ENCODE measurements at regions not wholly inside any gene's neighbourhood (a gene's known extent, or its start where the extent isn't known, plus 50 kb on each side); places are given as distances from the start of the nearest gene placed in this dataset.

- TF ChIP-seq SIN3A (IDR thresholded peaks at IDR 0.05; ENCODE audit: borderline replicate concordance, insufficient read depth, low read depth, low read length) (no peak), POLR2AphosphoS5 (IDR thresholded peaks at IDR 0.05; ENCODE audit: low read depth, low read length) (no peak)
- TF ChIP-seq, protein P1, sequence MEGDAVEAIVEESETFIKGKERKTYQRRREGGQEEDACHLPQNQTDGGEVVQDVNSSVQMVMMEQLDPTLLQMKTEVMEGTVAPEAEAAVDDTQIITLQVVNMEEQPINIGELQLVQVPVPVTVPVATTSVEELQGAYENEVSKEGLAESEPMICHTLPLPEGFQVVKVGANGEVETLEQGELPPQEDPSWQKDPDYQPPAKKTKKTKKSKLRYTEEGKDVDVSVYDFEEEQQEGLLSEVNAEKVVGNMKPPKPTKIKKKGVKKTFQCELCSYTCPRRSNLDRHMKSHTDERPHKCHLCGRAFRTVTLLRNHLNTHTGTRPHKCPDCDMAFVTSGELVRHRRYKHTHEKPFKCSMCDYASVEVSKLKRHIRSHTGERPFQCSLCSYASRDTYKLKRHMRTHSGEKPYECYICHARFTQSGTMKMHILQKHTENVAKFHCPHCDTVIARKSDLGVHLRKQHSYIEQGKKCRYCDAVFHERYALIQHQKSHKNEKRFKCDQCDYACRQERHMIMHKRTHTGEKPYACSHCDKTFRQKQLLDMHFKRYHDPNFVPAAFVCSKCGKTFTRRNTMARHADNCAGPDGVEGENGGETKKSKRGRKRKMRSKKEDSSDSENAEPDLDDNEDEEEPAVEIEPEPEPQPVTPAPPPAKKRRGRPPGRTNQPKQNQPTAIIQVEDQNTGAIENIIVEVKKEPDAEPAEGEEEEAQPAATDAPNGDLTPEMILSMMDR (IDR thresholded peaks at IDR 0.05): no peak
- TF ChIP-seq, protein P2, sequence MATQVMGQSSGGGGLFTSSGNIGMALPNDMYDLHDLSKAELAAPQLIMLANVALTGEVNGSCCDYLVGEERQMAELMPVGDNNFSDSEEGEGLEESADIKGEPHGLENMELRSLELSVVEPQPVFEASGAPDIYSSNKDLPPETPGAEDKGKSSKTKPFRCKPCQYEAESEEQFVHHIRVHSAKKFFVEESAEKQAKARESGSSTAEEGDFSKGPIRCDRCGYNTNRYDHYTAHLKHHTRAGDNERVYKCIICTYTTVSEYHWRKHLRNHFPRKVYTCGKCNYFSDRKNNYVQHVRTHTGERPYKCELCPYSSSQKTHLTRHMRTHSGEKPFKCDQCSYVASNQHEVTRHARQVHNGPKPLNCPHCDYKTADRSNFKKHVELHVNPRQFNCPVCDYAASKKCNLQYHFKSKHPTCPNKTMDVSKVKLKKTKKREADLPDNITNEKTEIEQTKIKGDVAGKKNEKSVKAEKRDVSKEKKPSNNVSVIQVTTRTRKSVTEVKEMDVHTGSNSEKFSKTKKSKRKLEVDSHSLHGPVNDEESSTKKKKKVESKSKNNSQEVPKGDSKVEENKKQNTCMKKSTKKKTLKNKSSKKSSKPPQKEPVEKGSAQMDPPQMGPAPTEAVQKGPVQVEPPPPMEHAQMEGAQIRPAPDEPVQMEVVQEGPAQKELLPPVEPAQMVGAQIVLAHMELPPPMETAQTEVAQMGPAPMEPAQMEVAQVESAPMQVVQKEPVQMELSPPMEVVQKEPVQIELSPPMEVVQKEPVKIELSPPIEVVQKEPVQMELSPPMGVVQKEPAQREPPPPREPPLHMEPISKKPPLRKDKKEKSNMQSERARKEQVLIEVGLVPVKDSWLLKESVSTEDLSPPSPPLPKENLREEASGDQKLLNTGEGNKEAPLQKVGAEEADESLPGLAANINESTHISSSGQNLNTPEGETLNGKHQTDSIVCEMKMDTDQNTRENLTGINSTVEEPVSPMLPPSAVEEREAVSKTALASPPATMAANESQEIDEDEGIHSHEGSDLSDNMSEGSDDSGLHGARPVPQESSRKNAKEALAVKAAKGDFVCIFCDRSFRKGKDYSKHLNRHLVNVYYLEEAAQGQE (IDR thresholded peaks at IDR 0.05; ENCODE audit: insufficient read depth in 1 of 2, low read depth in 2 of 2, low read length in 1 of 2): no peak
Measured at GRCh38 chr16:54346041-54346440, 59.5 kb upstream of the IRX3 start.
